Thoracic aorta (tissue), 2 donors: ENCODE measurements at regions not wholly inside any gene's neighbourhood (a gene's known extent, or its start where the extent isn't known, plus 50 kb on each side); places are given as distances from the start of the nearest gene placed in this dataset.

Experiments used
- ATAC-seq: fragments of 150-250 bp; one replicate; pipeline ENCODE4 v1.8.0; 2017; ENCODE audit warnings: low read depth; ENCODE audit not compliant: insufficient number of reproducible peaks, low FRiP score
- DNase-seq: peaks from one replicate; pipeline ENCODE4 v3.0.0-alpha.2; 2020; ENCODE audit warnings: low spot score
- H3K27ac ChIP-seq, 2 donors: fragments of 200-600 bp; sonication (generic); 1 replicate in 1 of 2; 2 replicates in 1 of 2; pipeline ENCODE4 v1.5.1; 2016; ENCODE audit warnings: mild to moderate bottlenecking in 2 of 2, moderate library complexity in 2 of 2
- H3K27me3 ChIP-seq: fragments of 200-600 bp; sonication (generic); replicated peaks from 2 replicates; pipeline ENCODE4 v1.6.0; 2016; ENCODE audit warnings: mild to moderate bottlenecking; ENCODE audit not compliant: insufficient read depth
- H3K36me3 ChIP-seq: fragments of 200-600 bp; sonication (generic); one replicate; pipeline ENCODE4 v1.5.1; 2016
- H3K4me1 ChIP-seq, 2 donors: fragments of 200-600 bp; sonication (generic); 1 replicate in 1 of 2; 2 replicates in 1 of 2; pipeline versions ENCODE4 v1.5.1 to v1.6.0; 2016; ENCODE audit warnings: low read depth in 2 of 2, mild to moderate bottlenecking in 1 of 2; ENCODE audit not compliant: control insufficient read depth in 1 of 2
- H3K4me3 ChIP-seq: fragments of 200-600 bp; sonication (generic); 2 replicates; pipeline ENCODE4 v1.5.1; 2016; ENCODE audit warnings: mild to moderate bottlenecking
- H3K9me3 ChIP-seq: fragments of 200-600 bp; sonication (generic); 2 replicates; pipeline ENCODE4 v1.5.1; 2016
- TF ChIP-seq, protein P1 (sequence below): fragments of 200-600 bp; sonication (generic); IDR thresholded peaks from one replicate; pipeline ENCODE4 v1.5.1; 2019; ENCODE audit warnings: antibody characterized with exemption

DNA sequence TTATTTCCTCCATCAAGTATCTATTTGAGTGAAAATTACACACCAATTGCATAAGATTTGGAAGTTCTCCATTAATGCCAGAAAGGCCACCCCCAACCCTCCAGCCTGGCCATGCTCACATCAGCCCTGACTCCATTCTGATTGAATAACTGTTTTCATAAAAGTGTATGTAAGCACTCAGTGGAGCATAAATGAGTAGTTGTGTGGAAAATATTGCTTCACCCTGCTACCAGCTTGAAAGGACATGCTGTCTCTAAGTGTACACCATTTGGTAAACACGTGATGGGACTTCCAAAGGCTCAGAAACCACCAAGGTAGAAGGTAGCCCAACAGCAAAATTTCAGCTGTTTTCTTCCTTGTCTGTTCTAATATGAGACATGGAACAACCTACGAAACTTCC lies 393.8 kb downstream of the ZNF385D start:
- Histone ChIP-seq H3K36me3 (no peaks in the 10 kb centered on the region), H3K27me3 (no peaks in the 10 kb centered on the region), H3K4me3 (no peak overlapping the region), H3K4me1 (no peaks in the 10 kb centered on the region), H3K27ac (no peak overlapping the region), H3K9me3 (no peaks in the 10 kb centered on the region)
- no peak for DNase-seq
- ATAC-seq = no peak
- TF ChIP-seq, protein P1, sequence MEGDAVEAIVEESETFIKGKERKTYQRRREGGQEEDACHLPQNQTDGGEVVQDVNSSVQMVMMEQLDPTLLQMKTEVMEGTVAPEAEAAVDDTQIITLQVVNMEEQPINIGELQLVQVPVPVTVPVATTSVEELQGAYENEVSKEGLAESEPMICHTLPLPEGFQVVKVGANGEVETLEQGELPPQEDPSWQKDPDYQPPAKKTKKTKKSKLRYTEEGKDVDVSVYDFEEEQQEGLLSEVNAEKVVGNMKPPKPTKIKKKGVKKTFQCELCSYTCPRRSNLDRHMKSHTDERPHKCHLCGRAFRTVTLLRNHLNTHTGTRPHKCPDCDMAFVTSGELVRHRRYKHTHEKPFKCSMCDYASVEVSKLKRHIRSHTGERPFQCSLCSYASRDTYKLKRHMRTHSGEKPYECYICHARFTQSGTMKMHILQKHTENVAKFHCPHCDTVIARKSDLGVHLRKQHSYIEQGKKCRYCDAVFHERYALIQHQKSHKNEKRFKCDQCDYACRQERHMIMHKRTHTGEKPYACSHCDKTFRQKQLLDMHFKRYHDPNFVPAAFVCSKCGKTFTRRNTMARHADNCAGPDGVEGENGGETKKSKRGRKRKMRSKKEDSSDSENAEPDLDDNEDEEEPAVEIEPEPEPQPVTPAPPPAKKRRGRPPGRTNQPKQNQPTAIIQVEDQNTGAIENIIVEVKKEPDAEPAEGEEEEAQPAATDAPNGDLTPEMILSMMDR = no peak

DNA sequence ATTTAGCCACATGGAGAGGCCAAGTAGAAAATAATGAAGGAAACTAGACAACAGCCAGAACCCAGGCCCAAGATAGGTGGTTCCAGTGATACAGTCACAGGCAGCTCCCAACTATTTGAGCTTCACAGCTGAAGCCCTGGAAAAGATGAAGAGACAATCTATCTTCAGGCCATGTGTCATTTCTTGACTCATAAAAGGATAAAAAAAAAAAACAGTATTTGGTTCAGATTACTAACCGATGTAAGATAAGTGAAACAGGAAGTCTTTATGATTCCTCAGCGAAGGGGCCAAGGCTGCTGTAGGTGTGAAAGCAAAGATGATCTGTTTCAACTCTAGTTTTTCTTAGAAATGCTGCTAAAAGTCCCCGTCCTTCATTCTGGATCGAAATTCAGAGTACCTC lies 394.6 kb downstream of the ZNF385D start:
- Histone ChIP-seq H3K27ac (no peak overlapping the region), H3K27me3 (no peaks in the 10 kb centered on the region), H3K36me3 (no peaks in the 10 kb centered on the region), H3K4me3 (no peak overlapping the region), H3K4me1 (no peaks in the 10 kb centered on the region), H3K9me3 (no peaks in the 10 kb centered on the region)
- DNase-seq = no peak
- no peak for ATAC-seq
- TF ChIP-seq, protein P1 = no peak

DNA sequence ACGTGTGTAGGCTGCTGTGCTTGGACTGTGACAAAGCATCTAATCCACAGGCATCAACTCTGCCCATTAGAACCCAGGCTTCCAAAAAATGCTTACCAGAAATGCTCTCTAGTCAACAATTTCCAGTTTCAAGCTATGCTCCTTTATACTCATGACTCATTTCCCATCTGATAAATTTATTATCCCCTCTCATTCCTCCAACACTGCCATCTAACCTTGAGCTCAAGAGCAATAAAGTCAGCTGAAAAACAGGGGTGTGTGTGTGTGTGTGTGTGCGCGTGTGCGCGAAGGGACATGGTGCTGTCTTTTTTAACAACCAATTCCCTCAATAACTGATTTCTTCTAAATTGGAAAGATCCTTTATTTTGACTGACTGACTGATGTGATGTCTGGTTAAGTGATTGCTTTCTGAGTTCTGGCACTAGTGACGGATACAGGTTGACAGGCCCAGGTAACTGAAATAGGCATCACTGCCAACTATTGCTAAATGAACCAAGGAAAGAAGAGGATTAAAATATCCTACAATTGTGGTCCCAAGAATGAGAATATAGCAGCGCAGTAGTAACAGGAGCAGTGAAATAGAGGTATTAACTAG lies 405.5 kb downstream of the ZNF385D start:
- no peak for ATAC-seq
- no peak for DNase-seq
- H3K36me3 ChIP-seq = no peaks in the 10 kb centered on the region

GRCh38 chr3:21331857-21332256 lies 419.2 kb downstream of the ZNF385D start:
- H3K4me3 ChIP-seq = no peak overlapping the region
- ATAC-seq (no peak), DNase-seq (no peak)
- no peaks in the 10 kb centered on the region for H3K36me3 ChIP-seq
- peaks cover 12 to 15% of the 10 kb centered on the region in 2 donors for H3K4me1 ChIP-seq
- no peaks in the 10 kb centered on the region for H3K27me3 ChIP-seq
- H3K9me3 ChIP-seq = no peaks in the 10 kb centered on the region
- TF ChIP-seq, protein P1 = no peak
- no peak overlapping the region for H3K27ac ChIP-seq

More for the DNA sequence above, 405.5 kb downstream of the ZNF385D start:
- no peaks in the 10 kb centered on the region for H3K9me3 ChIP-seq
- no peak overlapping the region for H3K4me3 ChIP-seq
- H3K4me1 ChIP-seq = peaks cover 3 to 6% of the 10 kb centered on the region in 2 donors
- H3K27me3 ChIP-seq = no peaks in the 10 kb centered on the region
- TF ChIP-seq, protein P1 = no peak
- no peak overlapping the region for H3K27ac ChIP-seq

DNA sequence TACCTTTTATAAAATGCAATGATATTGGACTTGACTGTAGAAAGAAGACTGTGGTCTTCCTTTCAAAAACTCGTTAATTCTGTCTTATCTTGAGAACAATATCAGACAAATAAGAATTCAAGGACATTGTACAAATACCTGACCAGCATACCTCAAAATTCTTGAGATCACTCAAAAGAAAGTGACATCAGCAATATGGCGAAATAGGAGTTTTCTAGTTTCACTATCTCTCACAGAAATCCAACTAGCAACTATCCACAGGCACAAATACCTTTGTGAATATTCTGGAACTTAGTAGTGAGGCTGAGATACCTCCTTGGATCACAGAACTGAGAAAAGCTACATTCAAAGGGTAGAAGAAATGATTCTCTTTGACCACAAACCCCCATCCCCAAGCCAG lies 419.7 kb downstream of the ZNF385D start:
- ATAC-seq = no peak
- Histone ChIP-seq H3K36me3 (no peaks in the 10 kb centered on the region), H3K4me1 (peaks cover 16 to 20% of the 10 kb centered on the region in 2 donors), H3K4me3 (no peak overlapping the region), H3K27ac (no peak overlapping the region), H3K27me3 (no peaks in the 10 kb centered on the region), H3K9me3 (no peaks in the 10 kb centered on the region)
- TF ChIP-seq, protein P1 = no peak
- DNase-seq = no peak
